GM18870 (cell line): ENCODE measurements at regions not wholly inside any gene's neighbourhood (a gene's known extent, or its start where the extent isn't known, plus 50 kb on each side); places are given as distances from the start of the nearest gene placed in this dataset.

Experiments used
- ATAC-seq: cut with Tn5 transposase; IDR thresholded peaks from one replicate; pipeline ENCODE4 v1.9.1; 2021; ENCODE audit warnings: moderate library complexity; ENCODE audit not compliant: unreplicated experiment

GRCh38 chr3:187899246-187899645, 154.0 kb upstream of the BCL6 start:
- no peak for ATAC-seq

- ATAC-seq = no peak
Observed at GRCh38 chr3:187900993-187901755, 155.9 kb upstream of the BCL6 start.

GRCh38 chr3:187902041-187902471, 156.8 kb upstream of the BCL6 start:
- no peak for ATAC-seq

GRCh38 chr3:187902936-187903335, 157.7 kb upstream of the BCL6 start:
- ATAC-seq = no peak

- no peak for ATAC-seq
Observed at GRCh38 chr3:187903697-187904096, 158.4 kb upstream of the BCL6 start.

GRCh38 chr3:187906416-187906815, 161.1 kb upstream of the BCL6 start:
- ATAC-seq = no peak

GRCh38 chr3:187906920-187907319, 161.7 kb upstream of the BCL6 start:
- no peak for ATAC-seq

GRCh38 chr3:187909866-187910265, 164.6 kb upstream of the BCL6 start:
- ATAC-seq = no peak

- ATAC-seq = no peak
Observed at GRCh38 chr3:187912007-187912406, 166.7 kb upstream of the BCL6 start.

- no peak for ATAC-seq
Observed at GRCh38 chr3:187913617-187914033, 168.4 kb upstream of the BCL6 start.

- no peak for ATAC-seq
Observed at GRCh38 chr3:187914231-187914630, 169.0 kb upstream of the BCL6 start.

- no peak for ATAC-seq
Observed at GRCh38 chr3:187916072-187916471, 170.8 kb upstream of the BCL6 start.

- no peak for ATAC-seq
Observed at GRCh38 chr3:187918081-187918644, 172.9 kb upstream of the BCL6 start.

GRCh38 chr3:187919048-187919447, 173.8 kb upstream of the BCL6 start:
- ATAC-seq = peak; percentile 91

- peak; percentile 35 for ATAC-seq
Observed at GRCh38 chr3:187919544-187919943, 174.3 kb upstream of the BCL6 start.

GRCh38 chr3:187920030-187920429, 174.8 kb upstream of the BCL6 start:
- no peak for ATAC-seq

GRCh38 chr3:187920913-187921312, 175.6 kb upstream of the BCL6 start:
- no peak for ATAC-seq

- ATAC-seq = no peak
Observed at GRCh38 chr3:187921391-187922074, 176.3 kb upstream of the BCL6 start.

- ATAC-seq = no peak
Observed at GRCh38 chr3:187922704-187923416, 177.6 kb upstream of the BCL6 start.

GRCh38 chr3:187924651-187925050, 179.4 kb upstream of the BCL6 start:
- no peak for ATAC-seq

- ATAC-seq = no peak
Observed at GRCh38 chr3:187925326-187925725, 180.1 kb upstream of the BCL6 start.
